Esophagus muscularis mucosa (tissue), 4 donors: ENCODE measurements at regions not wholly inside any gene's neighbourhood (a gene's known extent, or its start where the extent isn't known, plus 50 kb on each side); places are given as distances from the start of the nearest gene placed in this dataset.

Experiments used
- EP300 ChIP-seq: sonication (generic); formaldehyde crosslinking; IDR thresholded peaks from one replicate; pipeline ENCODE4 v1.6.1; 2017; ENCODE audit warnings: antibody characterized with exemption
- POLR2A ChIP-seq: fragments of 450-650 bp; IDR thresholded peaks from one replicate; pipeline ENCODE4 v1.6.1; 2017; ENCODE audit warnings: antibody characterized with exemption, moderate library complexity, mild to moderate bottlenecking, low read depth
- TF ChIP-seq, protein P1 (sequence below), 3 experiments: fragments of 200-600 bp in 2 of 3; fragments of 450-650 bp in 1 of 3; sonication (generic) in 2 of 3; IDR thresholded peaks; one replicate each; pipeline ENCODE4 v1.5.1; 2017 to 2019; ENCODE audit warnings: antibody characterized with exemption in 3 of 3, mild to moderate bottlenecking in 2 of 3, moderate library complexity in 1 of 3

DNA sequence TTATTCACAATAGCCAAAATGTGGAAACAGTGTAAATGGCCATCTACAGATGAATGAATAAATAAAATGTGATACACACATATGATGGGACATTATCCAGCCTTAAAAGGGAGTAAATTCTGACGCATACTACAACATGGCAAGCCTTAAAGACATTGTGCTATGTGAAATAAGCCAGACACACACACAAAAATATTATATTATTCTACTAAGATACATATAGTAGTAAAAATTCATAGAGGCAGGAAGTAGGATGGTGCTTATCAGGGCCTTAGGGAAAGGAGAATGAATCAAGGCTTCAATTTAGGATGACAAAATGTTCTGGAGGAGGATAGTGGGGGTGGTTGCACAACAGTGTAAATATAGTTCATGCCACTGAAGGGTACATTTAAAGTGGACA is 346.7 kb upstream of the SMARCA2 start:
- TF ChIP-seq, protein P1, sequence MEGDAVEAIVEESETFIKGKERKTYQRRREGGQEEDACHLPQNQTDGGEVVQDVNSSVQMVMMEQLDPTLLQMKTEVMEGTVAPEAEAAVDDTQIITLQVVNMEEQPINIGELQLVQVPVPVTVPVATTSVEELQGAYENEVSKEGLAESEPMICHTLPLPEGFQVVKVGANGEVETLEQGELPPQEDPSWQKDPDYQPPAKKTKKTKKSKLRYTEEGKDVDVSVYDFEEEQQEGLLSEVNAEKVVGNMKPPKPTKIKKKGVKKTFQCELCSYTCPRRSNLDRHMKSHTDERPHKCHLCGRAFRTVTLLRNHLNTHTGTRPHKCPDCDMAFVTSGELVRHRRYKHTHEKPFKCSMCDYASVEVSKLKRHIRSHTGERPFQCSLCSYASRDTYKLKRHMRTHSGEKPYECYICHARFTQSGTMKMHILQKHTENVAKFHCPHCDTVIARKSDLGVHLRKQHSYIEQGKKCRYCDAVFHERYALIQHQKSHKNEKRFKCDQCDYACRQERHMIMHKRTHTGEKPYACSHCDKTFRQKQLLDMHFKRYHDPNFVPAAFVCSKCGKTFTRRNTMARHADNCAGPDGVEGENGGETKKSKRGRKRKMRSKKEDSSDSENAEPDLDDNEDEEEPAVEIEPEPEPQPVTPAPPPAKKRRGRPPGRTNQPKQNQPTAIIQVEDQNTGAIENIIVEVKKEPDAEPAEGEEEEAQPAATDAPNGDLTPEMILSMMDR (IDR thresholded peaks at IDR 0.05): no peak
- no peak for TF ChIP-seq POLR2A
- no peak for TF ChIP-seq EP300
